Stimulated activated CD4-positive, alpha-beta T cell treated with anti-CD3 and anti-CD28 coated beads, Interleukin-15, amount 100 ng/mL, for 48 hours (primary cell): ENCODE measurements at regions not wholly inside any gene's neighbourhood (a gene's known extent, or its start where the extent isn't known, plus 50 kb on each side); places are given as distances from the start of the nearest gene placed in this dataset.

Experiments
- DNase-seq, 2 donors: peaks; one replicate each; pipeline ENCODE4 v3.0.0-alpha.2; 2020; ENCODE audit warnings: low read depth in 2 of 2

DNA sequence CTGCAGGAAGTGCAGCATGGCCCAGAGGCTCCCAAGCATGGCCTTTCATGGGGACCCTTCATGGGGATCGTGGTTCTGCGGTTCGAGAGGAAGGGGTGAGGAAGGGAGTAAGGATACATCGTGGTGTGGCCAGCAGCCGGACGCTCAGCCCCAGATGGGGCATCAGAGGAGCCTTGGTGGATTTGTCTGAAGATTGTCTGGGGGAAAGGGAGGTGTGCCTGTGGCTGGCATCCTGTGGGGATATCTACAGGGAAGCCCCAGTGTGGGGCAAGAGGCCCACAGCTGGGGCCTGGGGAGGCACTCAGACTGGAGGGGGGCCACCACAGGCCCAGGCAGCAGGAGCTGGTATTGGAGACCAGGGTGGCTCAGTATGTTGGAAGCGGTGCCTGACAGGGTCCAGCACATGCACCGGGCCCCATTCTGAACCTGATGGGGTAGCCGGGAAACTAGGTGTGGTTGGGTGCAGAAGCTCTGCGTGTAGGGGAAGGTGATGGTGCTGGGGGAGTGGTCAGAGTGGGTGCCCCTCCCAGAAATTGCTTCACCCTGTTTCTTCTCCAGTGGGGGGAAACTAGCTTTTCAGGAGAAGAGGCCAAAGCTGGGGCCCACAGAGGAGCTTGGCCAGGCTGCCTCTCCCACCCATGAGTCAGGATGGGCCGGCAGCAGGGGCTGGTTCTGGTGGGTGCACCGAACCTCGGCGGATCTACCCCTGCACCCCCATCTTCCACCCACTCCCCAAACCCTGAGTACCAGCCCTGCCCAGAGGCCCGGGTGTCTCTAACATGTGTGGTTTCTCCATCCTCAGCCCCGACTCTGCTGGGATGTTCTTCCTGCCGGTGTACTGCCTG lies 274.4 kb upstream of the HDAC4 start:
- DNase-seq = no peak

DNA sequence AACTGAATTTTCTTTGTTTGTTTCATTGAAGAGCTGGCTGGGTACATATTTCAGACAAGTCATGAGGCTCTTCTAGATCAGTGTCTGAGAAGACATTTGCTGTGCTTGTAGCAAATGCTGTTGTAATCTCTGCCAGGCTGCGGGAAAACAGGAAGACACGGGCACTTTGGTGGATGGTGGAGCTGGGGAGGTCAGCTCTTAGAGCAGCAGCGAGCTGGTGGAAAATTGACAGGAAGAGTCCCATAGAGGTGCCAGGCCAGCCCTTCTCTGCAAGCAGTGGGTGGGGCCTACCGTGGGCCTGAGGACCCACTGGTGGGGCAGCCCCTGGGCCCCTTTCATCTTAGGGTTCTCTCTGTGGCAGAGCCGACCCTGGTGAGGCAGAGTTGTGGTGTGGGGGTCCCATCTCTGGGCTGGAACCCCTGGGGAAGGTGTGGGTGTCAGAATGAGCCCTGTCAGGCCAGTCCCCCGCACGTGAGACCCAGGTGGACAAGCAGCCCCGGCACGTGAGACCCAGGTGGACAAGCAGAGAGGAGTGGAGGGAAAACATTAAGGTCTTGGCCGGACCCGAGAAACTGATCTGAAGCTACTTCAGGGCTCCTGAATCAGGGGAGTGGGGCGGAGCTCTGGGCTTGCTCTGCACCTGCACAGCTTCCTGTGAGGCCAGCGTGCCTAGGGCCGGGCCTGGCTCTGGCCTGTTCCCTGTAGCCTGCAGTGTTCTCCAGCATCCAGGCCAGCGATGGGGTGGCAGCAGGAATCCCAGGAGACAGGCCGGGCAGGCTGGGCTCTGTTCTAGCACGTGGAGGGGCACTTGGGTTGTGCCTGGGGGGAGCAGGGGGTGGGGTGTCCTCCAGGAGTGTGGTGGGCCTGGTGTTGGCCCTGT lies 273.5 kb upstream of the HDAC4 start:
- no peak for DNase-seq

GRCh38 chr2:239673641-239674040 lies 272.8 kb upstream of the HDAC4 start:
- no peak for DNase-seq

DNA sequence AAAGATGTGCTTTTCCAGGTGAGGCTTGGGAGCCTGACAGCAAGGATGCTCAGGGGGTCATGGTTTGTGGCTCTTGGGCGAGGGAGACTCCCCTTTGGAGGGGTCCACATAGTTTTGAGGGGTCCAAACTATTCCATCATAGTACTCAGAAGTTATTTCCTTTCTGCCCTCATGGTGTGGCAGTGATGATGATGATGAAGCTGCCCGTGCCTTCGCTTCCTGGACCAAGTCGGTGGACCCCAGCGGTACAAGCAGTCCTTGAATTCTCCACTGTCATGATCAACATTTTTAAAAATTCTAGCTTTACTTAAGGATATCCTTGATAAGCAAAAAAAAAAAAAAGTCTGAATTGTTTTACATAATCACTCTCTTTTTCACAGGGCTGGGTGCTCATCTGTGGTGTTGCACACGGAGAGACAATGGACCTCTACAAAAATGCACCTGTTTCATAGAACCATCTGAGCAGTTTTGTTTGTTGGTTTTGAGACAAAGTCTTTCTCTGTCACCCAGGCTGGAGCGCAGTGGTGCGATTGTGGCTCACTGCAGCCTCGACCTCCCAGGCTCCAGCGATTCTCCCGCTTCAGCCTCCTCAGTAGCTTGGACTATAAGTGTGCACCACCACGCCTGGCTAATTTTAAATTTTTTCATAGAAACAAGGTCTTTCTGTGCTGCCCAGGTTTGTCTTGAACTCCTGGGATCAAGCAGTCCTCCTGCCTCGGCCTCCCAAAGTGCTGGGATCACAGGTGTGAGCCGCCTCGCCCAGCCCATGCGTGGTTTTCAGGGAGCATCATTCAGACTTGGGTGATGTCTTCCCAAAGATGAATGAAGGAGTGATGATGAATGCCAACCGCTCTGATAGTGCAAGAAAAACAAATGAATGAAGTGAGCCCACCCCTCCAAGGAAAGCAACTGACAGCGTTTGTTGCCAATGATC lies 271.4 kb upstream of the HDAC4 start:
- no peak for DNase-seq

- DNase-seq = no peak
These were observed 270.7 kb upstream of the HDAC4 start for GRCh38 chr2:239671471-239671870.

GRCh38 chr2:239670463-239671120 lies 269.8 kb upstream of the HDAC4 start:
- DNase-seq = no peak

DNA sequence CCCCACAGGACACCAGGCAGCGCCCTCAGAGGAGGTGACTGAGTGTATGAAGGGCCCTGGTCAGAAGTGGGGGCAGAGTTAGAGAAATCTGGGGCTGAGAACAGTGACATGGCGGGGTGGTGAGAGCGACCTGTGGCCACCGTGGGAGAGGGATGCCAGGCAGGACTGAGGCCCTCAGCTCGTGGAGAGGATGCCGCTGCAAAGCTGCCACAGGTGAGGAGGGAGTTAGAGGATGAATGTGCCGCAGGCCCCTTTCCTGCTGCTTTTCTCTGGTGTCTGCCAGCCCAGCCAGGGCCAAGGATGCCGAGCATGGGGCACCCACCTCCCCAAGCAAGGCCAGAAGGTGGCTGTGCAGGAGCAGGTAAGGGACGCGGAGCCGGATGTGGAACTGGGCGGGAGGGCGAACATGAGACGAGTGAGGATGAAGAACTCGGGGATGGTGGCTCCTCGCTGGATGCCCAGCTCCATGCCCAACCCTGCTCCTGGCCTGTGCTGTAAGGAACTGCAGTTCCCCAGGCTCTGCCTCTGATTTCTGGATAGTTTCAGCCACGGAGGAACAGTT lies 269.2 kb upstream of the HDAC4 start:
- DNase-seq = no peak

GRCh38 chr2:239669181-239669898 lies 268.5 kb upstream of the HDAC4 start:
- DNase-seq = no peak

- DNase-seq = no peak
These were observed 267.8 kb upstream of the HDAC4 start for GRCh38 chr2:239668651-239669050.

DNA sequence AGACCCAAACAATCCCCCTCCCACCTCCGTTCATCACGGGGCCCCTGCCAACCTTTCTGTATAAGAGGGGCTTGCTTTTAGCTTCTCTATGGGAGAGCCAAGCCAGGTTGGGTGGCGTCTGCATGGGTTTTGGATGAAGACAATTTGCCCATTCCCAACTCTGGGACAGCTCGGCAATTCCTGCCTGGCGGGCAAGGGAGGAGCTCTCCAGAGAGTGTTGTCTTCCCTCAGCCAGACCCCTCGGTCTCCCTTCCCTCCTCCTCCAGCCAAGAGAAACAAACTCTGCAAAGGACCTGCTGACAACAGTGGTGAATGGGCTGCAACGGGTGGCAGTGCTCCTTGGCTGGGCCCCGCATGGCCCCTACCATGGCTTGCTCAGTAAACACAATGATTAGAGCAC lies 267.2 kb upstream of the HDAC4 start:
- DNase-seq = no peak

DNA sequence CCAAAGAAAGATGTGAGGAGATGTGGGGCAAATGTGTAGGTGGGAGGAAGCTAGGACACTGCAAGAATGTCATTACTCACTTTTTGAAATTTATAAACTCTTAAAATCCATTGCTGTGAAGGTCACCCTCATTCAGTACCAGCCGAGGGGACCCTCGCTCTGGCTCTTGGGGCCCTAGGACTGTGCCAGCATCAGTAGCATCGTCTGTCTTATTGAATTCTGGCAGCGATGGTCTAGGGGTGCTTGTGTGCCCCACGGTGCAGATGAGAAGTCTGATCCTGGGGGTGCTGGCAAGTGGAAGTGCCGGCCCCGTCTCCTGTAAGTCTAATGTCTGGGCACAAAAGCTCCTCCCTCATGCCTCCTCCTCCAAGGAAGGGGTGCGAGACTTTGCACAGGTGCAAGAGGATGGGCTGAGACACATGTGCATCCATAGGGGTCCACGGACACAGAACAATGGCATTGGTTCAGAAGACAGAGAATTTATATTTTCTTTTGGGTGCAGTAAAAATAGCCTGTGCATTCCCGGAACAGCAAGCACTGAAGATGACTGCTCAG lies 266.7 kb upstream of the HDAC4 start:
- DNase-seq = no peak

DNA sequence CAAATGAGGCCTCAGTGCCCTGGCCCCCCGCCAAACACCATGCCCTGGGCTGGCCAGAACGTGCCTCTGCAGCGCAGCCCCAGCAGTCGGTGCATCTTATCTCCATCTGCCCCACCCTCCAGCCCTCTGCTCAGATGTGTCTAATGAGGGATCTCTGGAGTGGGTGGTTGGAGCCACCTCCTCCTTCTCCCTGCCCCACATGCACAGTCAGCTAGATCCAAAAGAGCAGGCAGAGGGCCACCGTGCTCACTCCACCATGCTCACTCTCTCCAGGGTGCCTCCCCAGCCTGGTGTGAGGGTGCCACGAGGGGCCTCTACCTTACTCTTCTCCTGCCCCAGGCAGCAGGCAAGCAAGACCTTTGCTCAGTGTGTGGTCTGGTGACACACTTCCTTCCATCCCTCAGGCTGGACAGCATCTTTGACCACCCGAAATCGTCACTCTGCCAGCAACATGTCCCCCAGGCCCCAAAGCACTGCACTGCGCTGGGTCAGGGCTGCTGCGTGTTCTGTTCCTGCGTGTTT lies 266.1 kb upstream of the HDAC4 start:
- DNase-seq = no peak

DNA sequence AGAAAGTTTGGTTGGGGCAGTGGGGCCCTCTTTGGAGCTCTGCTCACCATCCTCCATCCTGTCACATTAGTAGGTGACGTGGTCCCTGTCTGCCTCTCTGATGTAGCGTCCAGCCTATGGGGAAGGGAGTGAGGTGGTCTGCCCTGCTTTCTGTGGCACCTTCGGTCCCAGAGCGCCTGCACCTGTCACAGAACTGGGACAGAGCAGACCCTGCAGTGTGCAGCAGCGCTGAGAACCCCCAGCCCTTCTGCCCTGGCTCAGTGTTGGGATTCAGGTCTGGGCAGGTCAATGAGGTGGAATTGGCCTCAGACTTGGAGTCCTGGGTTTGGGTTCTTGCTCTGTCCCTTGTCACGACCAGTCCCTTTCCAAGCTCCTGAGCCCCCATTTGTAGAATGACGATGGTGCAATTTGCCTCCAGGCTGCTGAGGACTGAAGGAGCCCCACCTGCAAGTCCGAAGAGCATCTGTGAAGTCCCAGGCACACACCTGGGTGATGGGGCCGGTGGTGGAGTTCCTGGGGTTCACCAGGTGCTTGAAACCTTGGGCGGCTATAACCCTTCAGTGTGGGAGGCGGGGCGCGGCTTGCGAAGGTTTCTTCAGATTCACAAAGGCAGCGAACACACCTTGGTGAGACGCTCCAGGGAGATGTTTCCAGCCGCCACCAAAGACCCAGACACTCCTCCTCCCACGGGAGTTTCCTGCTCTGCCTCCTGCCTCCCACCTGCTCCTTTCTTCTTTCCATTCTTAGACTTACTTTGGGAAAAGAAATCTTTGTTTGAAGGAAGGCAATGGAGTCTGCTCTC lies 265.4 kb upstream of the HDAC4 start:
- DNase-seq = no peak

GRCh38 chr2:239664216-239664810 lies 263.5 kb upstream of the HDAC4 start:
- DNase-seq = no peak

DNA sequence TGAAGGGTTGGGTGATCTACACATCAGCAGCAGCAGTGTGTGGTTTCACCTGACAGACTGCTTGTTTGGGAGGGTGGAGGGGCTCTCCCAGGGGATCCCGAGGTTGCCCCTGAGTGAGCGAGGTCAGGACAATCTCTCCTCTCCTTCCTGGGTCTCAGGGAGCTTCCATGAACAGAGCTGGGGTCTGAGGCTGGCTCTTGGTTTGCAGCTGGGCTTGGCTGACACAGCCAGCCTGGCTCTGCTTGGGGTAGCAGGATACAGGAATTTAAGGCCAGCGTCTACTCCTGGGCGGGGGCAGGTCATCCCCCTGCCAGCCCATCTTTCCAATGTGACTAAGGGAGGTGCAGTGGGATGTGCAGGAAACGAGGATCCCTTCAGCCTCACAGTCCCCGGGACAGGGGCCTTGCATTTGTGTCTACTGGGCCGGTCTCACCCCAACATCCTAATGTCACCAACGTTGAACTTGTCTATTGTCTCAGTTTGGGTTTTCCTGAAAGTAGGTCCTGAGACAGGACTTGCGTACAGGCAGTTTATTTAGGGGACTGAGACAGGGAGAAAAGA lies 262.6 kb upstream of the HDAC4 start:
- DNase-seq = no peak

DNA sequence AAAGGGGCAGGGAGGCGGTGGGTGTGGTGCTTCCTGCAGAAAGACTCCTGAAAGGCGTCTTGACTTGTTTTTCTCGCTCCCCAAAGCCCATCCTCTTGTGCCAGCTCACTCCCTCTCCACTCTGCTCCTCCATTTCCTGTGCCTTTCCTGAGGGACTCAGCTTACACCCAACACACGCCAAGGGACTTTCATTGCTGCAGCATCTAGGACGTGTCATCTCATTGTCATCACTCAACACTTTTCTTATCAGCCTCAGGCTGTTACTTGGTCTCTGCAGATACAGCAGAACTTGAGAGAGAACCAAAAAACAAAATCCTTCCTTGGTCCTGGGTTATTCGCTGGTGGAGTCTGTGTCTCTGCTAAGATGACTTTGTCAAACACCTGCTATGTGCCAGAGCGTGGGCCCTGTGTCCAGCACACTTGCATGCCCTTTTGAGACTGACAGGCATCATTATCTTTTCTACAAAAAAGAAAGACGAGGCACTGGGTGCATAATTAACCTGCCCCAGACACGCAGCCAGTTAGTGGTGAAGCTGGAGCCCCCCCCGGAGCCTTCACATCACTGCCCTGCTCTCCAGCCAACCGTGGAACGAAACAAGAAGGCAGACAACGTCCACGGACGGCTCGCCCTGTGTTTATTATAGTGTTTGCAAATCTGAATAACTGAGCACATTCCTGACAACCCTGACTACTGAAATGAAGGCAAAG lies 261.7 kb upstream of the HDAC4 start:
- DNase-seq = no peak
